ENCODE measurements at regions not wholly inside any gene's neighbourhood (a gene's known extent, or its start where the extent isn't known, plus 50 kb on each side); places are given as distances from the start of the nearest gene placed in this dataset.

DNA sequence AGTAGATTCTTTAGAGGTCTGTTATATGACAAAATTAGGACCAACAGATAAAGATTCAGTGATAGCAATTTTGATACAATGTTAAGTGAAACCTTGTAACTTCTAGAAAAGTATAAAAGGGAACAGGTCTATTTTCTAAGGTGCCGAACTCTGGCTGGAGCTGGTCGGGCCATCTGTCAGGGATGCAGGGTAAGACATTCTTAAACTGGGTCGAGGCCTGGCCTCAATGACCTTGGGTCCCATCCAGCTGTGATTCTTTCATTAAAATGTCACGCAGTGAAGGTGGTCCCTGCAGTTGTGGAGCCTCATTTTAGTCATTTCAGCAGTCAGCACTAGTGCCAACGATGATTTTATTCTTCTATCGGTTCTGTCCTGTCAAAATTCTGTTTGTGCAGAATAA, 271.9 kb upstream of the SPRY2 start:
- H3K9me3 ChIP-seq (replicated peaks in 1 of 3) = no peaks in the 10 kb centered on the region
- no peaks in the 10 kb centered on the region for H3K4me1 ChIP-seq (replicated peaks in 1 of 2)
- 35 to 61% (median 51%) methylated on average over 6 of the region's 6 CpGs for WGBS, 4 donors
- intact Hi-C loops (cut with DNase I) = no loop called here
- H3K4me3 ChIP-seq = no peak overlapping the region
- H3K36me3 ChIP-seq (replicated peaks in 1 of 2) = no peaks in the 10 kb centered on the region
- DNase-seq = peak in 1 of 7 donors; percentile 10
- H3K27ac ChIP-seq = no peak overlapping the region
- no peak for TF ChIP-seq POLR2A (IDR thresholded peaks at IDR 0.05)
- no peak for TF ChIP-seq CTCF (IDR thresholded peaks at IDR 0.05)
- no peaks in the 10 kb centered on the region for H3K27me3 ChIP-seq

GRCh38 chr13:80611310-80611709, 270.4 kb upstream of the SPRY2 start:
- no peaks in the 10 kb centered on the region for H3K36me3 ChIP-seq (replicated peaks in 1 of 2)
- no peak overlapping the region for H3K27ac ChIP-seq
- DNase-seq = no peak
- no peak overlapping the region for H3K4me3 ChIP-seq
- H3K9me3 ChIP-seq (replicated peaks in 1 of 3) = no peaks in the 10 kb centered on the region
- WGBS, 4 donors = 100% methylated on average over 1 of the region's 1 CpG
- H3K4me1 ChIP-seq (replicated peaks in 1 of 2) = no peaks in the 10 kb centered on the region
- intact Hi-C loops (cut with DNase I) = no loop called here
- TF ChIP-seq CTCF (IDR thresholded peaks at IDR 0.05) = no peak
- no peak for TF ChIP-seq POLR2A (IDR thresholded peaks at IDR 0.05)
- no peaks in the 10 kb centered on the region for H3K27me3 ChIP-seq

- intact Hi-C loops (cut with DNase I) = no loop called here
- no peak overlapping the region for H3K27ac ChIP-seq
- no peak for DNase-seq
Measured at GRCh38 chr13:80605716-80606115, 264.8 kb upstream of the SPRY2 start.

DNA sequence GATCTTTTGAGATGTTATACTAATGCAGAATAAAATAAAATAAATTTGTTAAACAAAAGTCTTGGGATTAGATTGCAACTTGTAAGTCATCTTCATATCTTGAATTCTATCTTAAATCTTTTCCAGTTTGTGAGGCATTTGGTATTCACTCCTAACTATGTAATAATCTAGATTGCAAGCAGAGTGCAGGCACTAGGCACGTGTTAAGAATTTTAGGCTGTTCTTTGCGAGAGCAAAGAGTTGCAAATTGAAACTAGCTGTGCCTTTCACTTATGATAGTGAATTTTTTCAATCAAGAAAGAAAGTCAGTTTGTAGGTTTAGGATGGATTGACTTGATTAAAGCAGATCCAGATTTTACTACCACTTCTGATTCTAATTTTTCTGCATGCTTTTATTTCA, 264.1 kb upstream of the SPRY2 start:
- no peaks in the 10 kb centered on the region for H3K9me3 ChIP-seq (replicated peaks in 1 of 3)
- WGBS, 4 donors = 73 to 82% (median 77%) methylated on average over 2 of the region's 2 CpGs
- no peaks in the 10 kb centered on the region for H3K36me3 ChIP-seq (replicated peaks in 1 of 2)
- TF ChIP-seq POLR2A (IDR thresholded peaks at IDR 0.05) (no peak), CTCF (IDR thresholded peaks at IDR 0.05) (no peak)
- no peak for DNase-seq
- no peaks in the 10 kb centered on the region for H3K4me1 ChIP-seq (replicated peaks in 1 of 2)
- H3K4me3 ChIP-seq = no peak overlapping the region
- no peak overlapping the region for H3K27ac ChIP-seq
- no peaks in the 10 kb centered on the region for H3K27me3 ChIP-seq
- intact Hi-C loops (cut with DNase I) = no loop called here

More at GRCh38 chr13:80605716-80606115, 264.8 kb upstream of the SPRY2 start:
- Histone ChIP-seq H3K36me3 (replicated peaks in 1 of 2) (no peaks in the 10 kb centered on the region), H3K27me3 (no peaks in the 10 kb centered on the region), H3K9me3 (replicated peaks in 1 of 3) (no peaks in the 10 kb centered on the region), H3K4me1 (replicated peaks in 1 of 2) (no peaks in the 10 kb centered on the region), H3K4me3 (no peak overlapping the region)
- TF ChIP-seq CTCF (IDR thresholded peaks at IDR 0.05) (no peak), POLR2A (IDR thresholded peaks at IDR 0.05) (no peak)
